ENCODE measurements at regions not wholly inside any gene's neighbourhood (a gene's known extent, or its start where the extent isn't known, plus 50 kb on each side); places are given as distances from the start of the nearest gene placed in this dataset.

DNA sequence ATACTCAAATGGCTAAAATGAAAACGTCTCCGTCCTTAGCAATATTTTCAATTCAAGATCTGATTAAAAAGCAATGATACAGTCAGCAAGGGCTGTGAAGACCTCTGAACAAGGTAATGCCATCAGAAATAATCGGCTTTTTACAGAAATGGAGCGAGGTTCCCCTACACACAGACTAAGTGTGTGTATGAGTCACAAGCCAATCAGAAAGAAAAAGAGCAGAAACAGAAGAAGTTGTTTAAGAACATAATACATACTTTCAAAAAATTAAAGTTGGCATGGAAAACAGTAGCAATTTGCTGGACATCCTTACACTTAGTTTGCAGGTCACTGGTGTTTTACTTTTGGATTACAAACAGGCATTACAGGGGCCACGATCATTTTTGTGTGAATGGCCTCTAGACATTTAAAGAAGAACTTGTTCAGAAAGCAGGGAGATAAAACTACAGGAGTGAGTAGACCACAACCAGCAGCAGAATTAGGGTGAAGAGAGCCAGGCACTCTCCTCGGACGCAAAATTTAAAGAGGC lies 350.0 kb upstream of the RUNX1 start:
- H3K4me2 ChIP-seq (ENCODE audit: unreplicated experiment), result no peak overlapping the region
- no peak overlapping the region for H3K9ac ChIP-seq
- 89 to 92% methylated on average over 7 of the region's 7 CpGs for WGBS, 2 experiments (ENCODE audit: low coverage in 1 of 2, low lambda C conversion rate in 2 of 2, missing lambda C conversion rate in 2 of 2)
- DNase-seq, result peak; percentile 20
- H3F3A ChIP-seq (ENCODE audit: insufficient read depth), result peaks cover 5% of the 10 kb centered on the region; the same call in 1 of the 2 replicates
- H3K36me3 ChIP-seq (ENCODE audit: low read depth), result no peaks in the 10 kb centered on the region
- H3K27me3 ChIP-seq (replicated peaks; ENCODE audit: insufficient read depth), result no peaks in the 10 kb centered on the region
- no peaks in the 10 kb centered on the region for H3K79me2 ChIP-seq (ENCODE audit: insufficient read depth)
- H3K27ac ChIP-seq, result no peak overlapping the region
- peaks cover 32% of the 10 kb centered on the region for H3K4me1 ChIP-seq (ENCODE audit: insufficient read depth)
- no peaks in the 10 kb centered on the region for H3K9me2 ChIP-seq (ENCODE audit: insufficient read depth)
- no peak overlapping the region for H3K4me3 ChIP-seq
- peak overlapping the region; percentile 49 for H2AFZ ChIP-seq
- in situ Hi-C loops (cut with MboI), result loop anchor here (25.0 kb wide), 1 partner anchor 512 kb away; no protein-coding TSS in a partner anchor
- no peak for TF ChIP-seq EZH2 (IDR thresholded peaks at IDR 0.05; ENCODE audit: insufficient read depth, poor library complexity, severe bottlenecking)
- no peak for TF ChIP-seq EZH2phosphoT487 (IDR thresholded peaks at IDR 0.05; ENCODE audit: insufficient read depth, low read depth)
- H4K20me1 ChIP-seq (ENCODE audit: insufficient read depth), result no peaks in the 10 kb centered on the region
- H3K9me3 ChIP-seq (ENCODE audit: low read depth), result no peaks in the 10 kb centered on the region

DNA sequence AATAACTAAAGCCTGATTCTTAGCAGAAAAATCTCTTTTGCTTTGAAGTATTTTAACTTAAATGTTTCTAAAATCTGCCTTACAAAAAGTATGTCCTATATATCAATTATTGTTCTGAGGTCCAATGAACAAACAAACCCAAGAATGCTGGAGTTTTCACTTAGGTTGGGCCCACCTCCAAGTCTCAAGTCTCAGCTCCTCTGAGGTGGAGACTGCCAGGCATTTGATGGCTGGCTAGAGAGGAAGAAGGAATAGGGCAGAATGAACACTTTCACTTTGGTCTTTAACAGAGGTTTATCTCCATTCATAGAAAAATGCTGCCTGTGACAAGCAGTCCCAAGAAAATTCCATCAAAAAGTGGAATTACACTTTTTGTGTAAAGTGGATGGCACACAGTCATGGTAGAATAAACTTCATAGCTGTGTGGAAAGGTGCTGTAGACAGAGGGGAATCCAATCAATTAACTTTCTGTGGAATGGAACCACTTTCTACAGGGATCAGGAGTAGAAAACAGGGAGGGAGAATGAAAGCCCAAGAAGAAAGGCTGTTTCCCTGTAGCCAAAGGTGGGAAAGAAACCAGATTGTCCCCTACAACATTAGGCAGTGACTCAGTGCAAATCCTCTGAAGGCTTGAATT lies 349.4 kb upstream of the RUNX1 start:
- peak; percentile 30 for DNase-seq
- Histone ChIP-seq H3K36me3 (ENCODE audit: low read depth) (no peaks in the 10 kb centered on the region), H3K4me3 (0 out of 2 replicates have a peak overlapping the region, but pooled peaks have one; percentile 19), H3K9me3 (ENCODE audit: low read depth) (no peaks in the 10 kb centered on the region), H3K79me2 (ENCODE audit: insufficient read depth) (no peaks in the 10 kb centered on the region), H3K4me1 (ENCODE audit: insufficient read depth) (peaks cover 32% of the 10 kb centered on the region), H3K9ac (peak overlapping the region; percentile 11; the same call in 1 of the 2 replicates), H3F3A (ENCODE audit: insufficient read depth) (peaks cover 5% of the 10 kb centered on the region; the same call in 1 of the 2 replicates), H3K27me3 (replicated peaks; ENCODE audit: insufficient read depth) (no peaks in the 10 kb centered on the region), H3K27ac (no peak overlapping the region), H2AFZ (peak overlapping the region; percentile 49), H4K20me1 (ENCODE audit: insufficient read depth) (no peaks in the 10 kb centered on the region), H3K4me2 (ENCODE audit: unreplicated experiment) (peak overlapping the region; percentile 23), H3K9me2 (ENCODE audit: insufficient read depth) (no peaks in the 10 kb centered on the region)
- in situ Hi-C loops (cut with MboI), result loop anchor here (25.0 kb wide), 1 partner anchor 511 kb away; no protein-coding TSS in a partner anchor
- TF ChIP-seq EZH2 (IDR thresholded peaks at IDR 0.05; ENCODE audit: insufficient read depth, poor library complexity, severe bottlenecking) (no peak), EZH2phosphoT487 (IDR thresholded peaks at IDR 0.05; ENCODE audit: insufficient read depth, low read depth) (no peak)

DNA sequence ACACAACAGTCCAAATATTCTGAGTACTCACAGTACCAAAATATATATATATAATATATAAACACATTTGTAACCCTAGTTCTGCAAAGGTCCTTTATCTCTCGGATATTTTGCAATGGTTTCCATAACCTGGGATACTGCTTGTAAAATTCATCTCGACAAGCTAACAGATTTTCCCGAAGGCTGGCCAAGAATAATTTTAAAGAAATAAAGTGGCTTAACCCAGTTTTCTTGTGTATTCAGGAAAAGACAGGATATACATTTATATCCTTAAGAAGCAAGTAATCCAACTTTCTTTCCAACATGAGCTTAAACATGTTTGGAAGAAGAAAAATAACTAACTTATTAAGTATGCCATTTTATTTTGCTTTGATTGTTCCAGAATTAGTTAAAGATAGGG lies 348.7 kb upstream of the RUNX1 start:
- Histone ChIP-seq H3F3A (ENCODE audit: insufficient read depth) (peaks cover 5% of the 10 kb centered on the region; the same call in 1 of the 2 replicates), H3K9me3 (ENCODE audit: low read depth) (no peaks in the 10 kb centered on the region), H3K4me2 (ENCODE audit: unreplicated experiment) (no peak overlapping the region), H3K4me3 (no peak overlapping the region), H3K9ac (no peak overlapping the region), H3K4me1 (ENCODE audit: insufficient read depth) (peaks cover 32% of the 10 kb centered on the region), H3K27ac (no peak overlapping the region), H3K9me2 (ENCODE audit: insufficient read depth) (no peaks in the 10 kb centered on the region), H4K20me1 (ENCODE audit: insufficient read depth) (no peaks in the 10 kb centered on the region), H3K27me3 (replicated peaks; ENCODE audit: insufficient read depth) (no peaks in the 10 kb centered on the region), H3K36me3 (ENCODE audit: low read depth) (no peaks in the 10 kb centered on the region), H3K79me2 (ENCODE audit: insufficient read depth) (no peaks in the 10 kb centered on the region), H2AFZ (no peak overlapping the region)
- DNase-seq, result no peak
- TF ChIP-seq EZH2phosphoT487 (IDR thresholded peaks at IDR 0.05; ENCODE audit: insufficient read depth, low read depth) (no peak), EZH2 (IDR thresholded peaks at IDR 0.05; ENCODE audit: insufficient read depth, poor library complexity, severe bottlenecking) (no peak)
- in situ Hi-C loops (cut with MboI), result loop anchor here (25.0 kb wide), 1 partner anchor 510 kb away; no protein-coding TSS in a partner anchor
- 97 to 98% methylated on average over 3 of the region's 3 CpGs for WGBS, 2 experiments (ENCODE audit: low coverage in 1 of 2, low lambda C conversion rate in 2 of 2, missing lambda C conversion rate in 2 of 2)

DNA sequence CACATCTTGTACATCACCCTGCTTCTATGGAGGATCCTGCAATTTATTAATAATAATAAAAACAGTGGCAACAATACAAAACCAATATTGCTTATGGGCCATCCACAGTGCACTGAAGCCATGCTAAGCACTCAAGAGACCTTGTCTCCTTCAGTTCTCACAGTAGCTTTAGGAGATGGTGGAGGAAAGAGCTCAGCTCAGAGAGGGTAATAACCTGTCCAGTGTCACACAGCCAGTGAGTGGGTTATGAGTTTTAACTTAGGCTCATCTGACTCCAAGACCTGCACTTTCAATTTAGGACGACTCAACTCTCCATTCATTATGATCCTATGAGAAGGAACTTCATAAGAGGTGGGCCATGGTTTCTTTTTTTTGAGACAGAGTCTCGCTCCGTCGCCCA lies 347.6 kb upstream of the RUNX1 start:
- Histone ChIP-seq H3K9me3 (ENCODE audit: low read depth) (no peaks in the 10 kb centered on the region), H2AFZ (no peak overlapping the region), H3K27me3 (replicated peaks; ENCODE audit: insufficient read depth) (no peaks in the 10 kb centered on the region), H3K4me1 (ENCODE audit: insufficient read depth) (peaks cover 31% of the 10 kb centered on the region), H3K79me2 (ENCODE audit: insufficient read depth) (no peaks in the 10 kb centered on the region), H3K36me3 (ENCODE audit: low read depth) (no peaks in the 10 kb centered on the region), H3K4me3 (no peak overlapping the region), H3K9me2 (ENCODE audit: insufficient read depth) (no peaks in the 10 kb centered on the region), H4K20me1 (ENCODE audit: insufficient read depth) (no peaks in the 10 kb centered on the region), H3K27ac (no peak overlapping the region), H3K4me2 (ENCODE audit: unreplicated experiment) (no peak overlapping the region), H3F3A (ENCODE audit: insufficient read depth) (no peaks in the 10 kb centered on the region), H3K9ac (no peak overlapping the region)
- 81 to 96% methylated on average over 4 of the region's 4 CpGs for WGBS, 2 experiments (ENCODE audit: low coverage in 1 of 2, low lambda C conversion rate in 2 of 2, missing lambda C conversion rate in 2 of 2)
- in situ Hi-C loops (cut with MboI), result loop anchor here (25.0 kb wide), 1 partner anchor 509 kb away; no protein-coding TSS in a partner anchor
- no peak for TF ChIP-seq EZH2 (IDR thresholded peaks at IDR 0.05; ENCODE audit: insufficient read depth, poor library complexity, severe bottlenecking)
- TF ChIP-seq EZH2phosphoT487 (IDR thresholded peaks at IDR 0.05; ENCODE audit: insufficient read depth, low read depth), result no peak
- no peak for DNase-seq
